ENCODE measurements at regions not wholly inside any gene's neighbourhood (a gene's known extent, or its start where the extent isn't known, plus 50 kb on each side); places are given as distances from the start of the nearest gene placed in this dataset.
"Not testable (repeated sequence)": the region's sequence is repeated elsewhere in the genome, so short reads cannot be mapped to it uniquely, and the experiment has no call there.

GRCh38 chr3:43843386-43843785 lies 152.6 kb downstream of the ABHD5 start:
- Histone ChIP-seq H2AFZ (ENCODE audit: low read length) (no peak overlapping the region), H3K4me1 (ENCODE audit: insufficient read depth, low read length, poor library complexity, severe bottlenecking) (no peaks in the 10 kb centered on the region), H3K36me3 (ENCODE audit: insufficient read depth, low read length) (no peaks in the 10 kb centered on the region), H4K20me1 (ENCODE audit: insufficient read depth, low read length, poor library complexity, severe bottlenecking) (no peaks in the 10 kb centered on the region), H3K9ac (ENCODE audit: low read depth, low read length, poor library complexity, severe bottlenecking) (no peak overlapping the region), H3K79me2 (ENCODE audit: insufficient read depth, low read length) (no peaks in the 10 kb centered on the region), H3K9me2 (replicated peaks; ENCODE audit: low read depth, low read length) (no peaks in the 10 kb centered on the region), H3K4me2 (ENCODE audit: low read depth, low read length, poor library complexity, severe bottlenecking) (no peak overlapping the region), H3K27me3 (ENCODE audit: insufficient read depth, low read length, poor library complexity, severe bottlenecking) (no peaks in the 10 kb centered on the region), H3K9me3 (ENCODE audit: insufficient read depth, low read depth, low read length) (no peaks in the 10 kb centered on the region), H3F3A (ENCODE audit: low read depth) (no peaks in the 10 kb centered on the region), H3K4me3 (ENCODE audit: low read length, poor library complexity, severe bottlenecking) (no peak overlapping the region)
- TF ChIP-seq EZH2phosphoT487 (IDR thresholded peaks at IDR 0.05; ENCODE audit: borderline replicate concordance) = no peak
- TF ChIP-seq CTCF (conservative IDR thresholded peaks at IDR 0.05; ENCODE audit: low read length) = no peak

- H3F3A ChIP-seq (ENCODE audit: low read depth) = no peaks in the 10 kb centered on the region
These were observed 154.0 kb downstream of the ABHD5 start for GRCh38 chr3:43844757-43845156.

GRCh38 chr3:43845553-43845952 lies 154.8 kb downstream of the ABHD5 start:
- not testable (repeated sequence) for H3K4me1 ChIP-seq (ENCODE audit: insufficient read depth, low read length, poor library complexity, severe bottlenecking); H2AFZ ChIP-seq (ENCODE audit: low read length); H4K20me1 ChIP-seq (ENCODE audit: insufficient read depth, low read length, poor library complexity, severe bottlenecking); H3K9me2 ChIP-seq (replicated peaks; ENCODE audit: low read depth, low read length); H3K36me3 ChIP-seq (ENCODE audit: insufficient read depth, low read length); H3F3A ChIP-seq (ENCODE audit: low read depth); H3K27me3 ChIP-seq (ENCODE audit: insufficient read depth, low read length, poor library complexity, severe bottlenecking); H3K9me3 ChIP-seq (ENCODE audit: insufficient read depth, low read depth, low read length); H3K9ac ChIP-seq (ENCODE audit: low read depth, low read length, poor library complexity, severe bottlenecking); H3K4me3 ChIP-seq (ENCODE audit: low read length, poor library complexity, severe bottlenecking); H3K4me2 ChIP-seq (ENCODE audit: low read depth, low read length, poor library complexity, severe bottlenecking); H3K79me2 ChIP-seq (ENCODE audit: insufficient read depth, low read length)

More at GRCh38 chr3:43844757-43845156, 154.0 kb downstream of the ABHD5 start:
- H3K9me3 ChIP-seq (ENCODE audit: insufficient read depth, low read depth, low read length) = no peaks in the 10 kb centered on the region
- H3K9ac ChIP-seq (ENCODE audit: low read depth, low read length, poor library complexity, severe bottlenecking) = no peak overlapping the region
- no peak overlapping the region for H3K4me2 ChIP-seq (ENCODE audit: low read depth, low read length, poor library complexity, severe bottlenecking)
- H3K27me3 ChIP-seq (ENCODE audit: insufficient read depth, low read length, poor library complexity, severe bottlenecking) = no peaks in the 10 kb centered on the region
- no peaks in the 10 kb centered on the region for H3K4me1 ChIP-seq (ENCODE audit: insufficient read depth, low read length, poor library complexity, severe bottlenecking)
- H3K9me2 ChIP-seq (replicated peaks; ENCODE audit: low read depth, low read length) = no peaks in the 10 kb centered on the region
- no peak overlapping the region for H3K4me3 ChIP-seq (ENCODE audit: low read length, poor library complexity, severe bottlenecking)
- H3K79me2 ChIP-seq (ENCODE audit: insufficient read depth, low read length) = no peaks in the 10 kb centered on the region
- no peak overlapping the region for H2AFZ ChIP-seq (ENCODE audit: low read length)
- no peaks in the 10 kb centered on the region for H4K20me1 ChIP-seq (ENCODE audit: insufficient read depth, low read length, poor library complexity, severe bottlenecking)
- H3K36me3 ChIP-seq (ENCODE audit: insufficient read depth, low read length) = no peaks in the 10 kb centered on the region
- no peak for TF ChIP-seq CTCF (conservative IDR thresholded peaks at IDR 0.05; ENCODE audit: low read length)
- no peak for TF ChIP-seq EZH2phosphoT487 (IDR thresholded peaks at IDR 0.05; ENCODE audit: borderline replicate concordance)

GRCh38 chr3:43852066-43852465 lies 161.3 kb downstream of the ABHD5 start:
- Histone ChIP-seq H3K9ac (ENCODE audit: low read depth, low read length, poor library complexity, severe bottlenecking) (no peak overlapping the region), H4K20me1 (ENCODE audit: insufficient read depth, low read length, poor library complexity, severe bottlenecking) (no peaks in the 10 kb centered on the region), H2AFZ (ENCODE audit: low read length) (no peak overlapping the region), H3K4me2 (ENCODE audit: low read depth, low read length, poor library complexity, severe bottlenecking) (no peak overlapping the region), H3K9me3 (ENCODE audit: insufficient read depth, low read depth, low read length) (no peaks in the 10 kb centered on the region), H3K4me1 (ENCODE audit: insufficient read depth, low read length, poor library complexity, severe bottlenecking) (no peaks in the 10 kb centered on the region), H3K36me3 (ENCODE audit: insufficient read depth, low read length) (no peaks in the 10 kb centered on the region), H3K79me2 (ENCODE audit: insufficient read depth, low read length) (no peaks in the 10 kb centered on the region), H3F3A (ENCODE audit: low read depth) (no peaks in the 10 kb centered on the region), H3K9me2 (replicated peaks; ENCODE audit: low read depth, low read length) (no peaks in the 10 kb centered on the region), H3K4me3 (ENCODE audit: low read length, poor library complexity, severe bottlenecking) (no peak overlapping the region), H3K27me3 (ENCODE audit: insufficient read depth, low read length, poor library complexity, severe bottlenecking) (no peaks in the 10 kb centered on the region)
- TF ChIP-seq EZH2phosphoT487 (IDR thresholded peaks at IDR 0.05; ENCODE audit: borderline replicate concordance) (no peak), CTCF (conservative IDR thresholded peaks at IDR 0.05; ENCODE audit: low read length) (no peak)

Data from Loucy (cell line).